ENCODE measurements at regions not wholly inside any gene's neighbourhood (a gene's known extent, or its start where the extent isn't known, plus 50 kb on each side); places are given as distances from the start of the nearest gene placed in this dataset.

- no peak for TF ChIP-seq CTCF (conservative IDR thresholded peaks at IDR 0.05; ENCODE audit: low read depth, low read length)
- DNase-seq (ENCODE audit: low read depth), result no peak
- H3K4me3 ChIP-seq (ENCODE audit: low read length), result no peak overlapping the region
Measured at GRCh38 chr6:169075211-169075914, 178.3 kb downstream of the THBS2 start.

- no peak for TF ChIP-seq CTCF (conservative IDR thresholded peaks at IDR 0.05; ENCODE audit: low read depth, low read length)
- DNase-seq (ENCODE audit: low read depth), result no peak
- no peak overlapping the region for H3K4me3 ChIP-seq (ENCODE audit: low read length)
Measured at GRCh38 chr6:169074526-169074925, 179.1 kb downstream of the THBS2 start.

- no peak for TF ChIP-seq CTCF (conservative IDR thresholded peaks at IDR 0.05; ENCODE audit: low read depth, low read length)
- no peak for DNase-seq (ENCODE audit: low read depth)
- no peak overlapping the region for H3K4me3 ChIP-seq (ENCODE audit: low read length)
Measured at GRCh38 chr6:169073311-169073710, 180.3 kb downstream of the THBS2 start.

GRCh38 chr6:169072127-169073042 lies 181.3 kb downstream of the THBS2 start:
- no peak for DNase-seq (ENCODE audit: low read depth)
- no peak overlapping the region for H3K4me3 ChIP-seq (ENCODE audit: low read length)
- TF ChIP-seq CTCF (conservative IDR thresholded peaks at IDR 0.05; ENCODE audit: low read depth, low read length), result no peak

GRCh38 chr6:169071394-169071793 lies 182.3 kb downstream of the THBS2 start:
- DNase-seq (ENCODE audit: low read depth), result no peak
- no peak for TF ChIP-seq CTCF (conservative IDR thresholded peaks at IDR 0.05; ENCODE audit: low read depth, low read length)
- H3K4me3 ChIP-seq (ENCODE audit: low read length), result no peak overlapping the region

GRCh38 chr6:169070506-169071176 lies 183.0 kb downstream of the THBS2 start:
- TF ChIP-seq CTCF (conservative IDR thresholded peaks at IDR 0.05; ENCODE audit: low read depth, low read length), result peak; percentile 18
- H3K4me3 ChIP-seq (ENCODE audit: low read length), result no peak overlapping the region
- peak; percentile 100 for DNase-seq (ENCODE audit: low read depth)

All from retinal pigment epithelial cell (primary cell).